MCF 10A (cell line): ENCODE measurements at regions not wholly inside any gene's neighbourhood (a gene's known extent, or its start where the extent isn't known, plus 50 kb on each side); places are given as distances from the start of the nearest gene placed in this dataset.
A peak's percentile ranks its signal among the peaks of the same experiment; 100 is the strongest.

Experiments used
- BruUV-seq: library from RNA; stranded (reverse); fragments of 400-500 nt; replicated peaks from 2 replicates; lab custom pipeline; 2021; lab: Mats Ljungman, UMichigan
- CTCF ChIA-PET: fragments of 300-600 bp; sonication (Branson Sonifier 250); formaldehyde crosslinking; extraction: SDS; loops from one replicate; lab custom pipeline; 2021; ENCODE audit warnings: antibody characterized with exemption, inconsistent platforms; lab: Yijun Ruan, JAX
- POLR2A ChIA-PET: fragments of 300-600, 350-650 bp; sonication (Branson Sonifier 250); formaldehyde crosslinking; extraction: SDS; loops from one replicate; lab custom pipeline; 2020; ENCODE audit warnings: antibody characterized with exemption, inconsistent platforms; lab: Yijun Ruan, JAX
- DNase-seq: peaks from one replicate; pipeline ENCODE4 v3.0.0-alpha.2; 2018; ENCODE audit not compliant: unreplicated experiment
- H3K27ac Mint-ChIP-seq: one replicate; pipeline ENCODE4 v1.8.0; 2022; ENCODE audit warnings: mild to moderate bottlenecking, low read depth, mixed read lengths; ENCODE audit not compliant: unreplicated experiment
- H3K27me3 Mint-ChIP-seq: one replicate; pipeline ENCODE4 v1.8.0; 2022; ENCODE audit warnings: mixed read lengths; ENCODE audit not compliant: insufficient read depth, unreplicated experiment
- H3K36me3 Mint-ChIP-seq: one replicate; pipeline ENCODE4 v1.8.0; 2022; ENCODE audit warnings: mild to moderate bottlenecking, moderate library complexity, mixed read lengths; ENCODE audit not compliant: insufficient read depth, unreplicated experiment
- H3K4me1 Mint-ChIP-seq: one replicate; pipeline ENCODE4 v1.8.0; 2022; ENCODE audit warnings: mixed read lengths; ENCODE audit not compliant: insufficient read depth, unreplicated experiment
- H3K4me3 Mint-ChIP-seq: one replicate; pipeline ENCODE4 v1.8.0; 2022; ENCODE audit warnings: mild to moderate bottlenecking, moderate library complexity, mixed read lengths; ENCODE audit not compliant: unreplicated experiment
- H3K9me3 Mint-ChIP-seq: one replicate; pipeline ENCODE4 v1.8.0; 2022; ENCODE audit warnings: mixed read lengths; ENCODE audit not compliant: unreplicated experiment
- intact Hi-C: fragments of 100-400 bp; cut with micrococcal nuclease; formaldehyde crosslinking; loops from 2 replicates; pipeline ENCODE4 v1.14.1; 2022
- TF ChIP-seq, protein P1 (sequence below): fragments of 200-600 bp; IDR thresholded peaks from one replicate; pipeline ENCODE4 v1.8.0; 2022; ENCODE audit warnings: antibody characterized with exemption, mild to moderate bottlenecking; ENCODE audit not compliant: unreplicated experiment

DNA sequence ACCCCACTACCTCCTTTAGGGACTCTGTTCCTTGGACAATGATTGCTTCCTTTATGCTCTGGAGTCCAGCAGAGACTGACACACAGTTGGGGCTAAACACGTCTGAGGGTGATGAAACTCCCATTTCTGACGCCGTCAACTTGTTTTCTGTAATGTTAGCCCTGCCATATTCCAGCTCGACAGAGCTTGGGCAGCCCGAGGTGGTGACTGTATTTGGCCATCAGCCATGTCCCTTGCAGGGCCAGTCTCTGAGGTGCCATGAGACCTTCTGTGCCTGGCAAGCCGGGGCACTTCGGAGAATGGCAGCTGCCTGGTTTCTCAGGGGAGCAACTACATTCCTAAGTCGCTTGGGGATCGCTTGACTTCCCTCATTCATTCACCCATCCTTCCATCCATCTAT lies 278.9 kb upstream of the TNRC6C start:
- intact Hi-C loops = no loop called here
- no peaks in the 10 kb centered on the region for H3K4me1 Mint-ChIP-seq
- H3K4me3 Mint-ChIP-seq = no peak overlapping the region
- TF ChIP-seq, protein P1, sequence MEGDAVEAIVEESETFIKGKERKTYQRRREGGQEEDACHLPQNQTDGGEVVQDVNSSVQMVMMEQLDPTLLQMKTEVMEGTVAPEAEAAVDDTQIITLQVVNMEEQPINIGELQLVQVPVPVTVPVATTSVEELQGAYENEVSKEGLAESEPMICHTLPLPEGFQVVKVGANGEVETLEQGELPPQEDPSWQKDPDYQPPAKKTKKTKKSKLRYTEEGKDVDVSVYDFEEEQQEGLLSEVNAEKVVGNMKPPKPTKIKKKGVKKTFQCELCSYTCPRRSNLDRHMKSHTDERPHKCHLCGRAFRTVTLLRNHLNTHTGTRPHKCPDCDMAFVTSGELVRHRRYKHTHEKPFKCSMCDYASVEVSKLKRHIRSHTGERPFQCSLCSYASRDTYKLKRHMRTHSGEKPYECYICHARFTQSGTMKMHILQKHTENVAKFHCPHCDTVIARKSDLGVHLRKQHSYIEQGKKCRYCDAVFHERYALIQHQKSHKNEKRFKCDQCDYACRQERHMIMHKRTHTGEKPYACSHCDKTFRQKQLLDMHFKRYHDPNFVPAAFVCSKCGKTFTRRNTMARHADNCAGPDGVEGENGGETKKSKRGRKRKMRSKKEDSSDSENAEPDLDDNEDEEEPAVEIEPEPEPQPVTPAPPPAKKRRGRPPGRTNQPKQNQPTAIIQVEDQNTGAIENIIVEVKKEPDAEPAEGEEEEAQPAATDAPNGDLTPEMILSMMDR = no peak
- H3K27me3 Mint-ChIP-seq = peaks cover 66% of the 10 kb centered on the region
- H3K27ac Mint-ChIP-seq = no peak overlapping the region
- no peaks in the 10 kb centered on the region for H3K36me3 Mint-ChIP-seq
- ChIA-PET CTCF (no interaction called here), POLR2A (no interaction called here)
- no TSS peak for BruUV-seq
- DNase-seq = no peak
- no peaks in the 10 kb centered on the region for H3K9me3 Mint-ChIP-seq

DNA sequence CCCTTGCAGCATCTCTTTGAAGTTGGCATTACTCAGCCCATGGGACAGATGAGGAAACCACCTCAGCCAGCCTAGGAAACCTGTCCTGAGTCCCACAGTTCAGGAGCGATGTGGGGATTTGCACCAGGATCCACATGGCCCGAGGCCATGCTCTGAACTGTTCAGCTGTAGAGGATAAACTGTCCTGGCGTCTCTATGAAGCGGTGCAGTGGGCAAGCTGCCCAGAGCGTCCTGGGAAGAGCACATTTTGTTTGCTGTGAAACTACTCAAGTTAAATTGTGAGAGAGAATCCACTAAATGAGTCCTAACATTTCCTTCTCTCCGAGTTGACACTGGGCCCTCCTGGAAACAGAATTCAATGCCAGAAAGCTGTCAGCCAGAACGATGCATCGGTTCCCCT lies 276.6 kb upstream of the TNRC6C start:
- POLR2A ChIA-PET = interaction anchor here (0.7 kb wide), 1 partner anchor 532 kb away, joined by 3 read pairs; no protein-coding TSS in a partner anchor
- Mint-ChIP-seq H3K9me3 (no peaks in the 10 kb centered on the region), H3K27ac (no peak overlapping the region), H3K36me3 (no peaks in the 10 kb centered on the region), H3K4me1 (no peaks in the 10 kb centered on the region), H3K4me3 (no peak overlapping the region), H3K27me3 (peaks cover 66% of the 10 kb centered on the region)
- CTCF ChIA-PET = interaction anchor here (0.6 to 0.8 kb wide), 2 partner anchors 47 to 108 kb away, joined by 4 read pairs; no protein-coding TSS in a partner anchor
- BruUV-seq = no TSS peak
- intact Hi-C loops = no loop called here
- DNase-seq = peak; percentile 47
- TF ChIP-seq, protein P1 = no peak

DNA sequence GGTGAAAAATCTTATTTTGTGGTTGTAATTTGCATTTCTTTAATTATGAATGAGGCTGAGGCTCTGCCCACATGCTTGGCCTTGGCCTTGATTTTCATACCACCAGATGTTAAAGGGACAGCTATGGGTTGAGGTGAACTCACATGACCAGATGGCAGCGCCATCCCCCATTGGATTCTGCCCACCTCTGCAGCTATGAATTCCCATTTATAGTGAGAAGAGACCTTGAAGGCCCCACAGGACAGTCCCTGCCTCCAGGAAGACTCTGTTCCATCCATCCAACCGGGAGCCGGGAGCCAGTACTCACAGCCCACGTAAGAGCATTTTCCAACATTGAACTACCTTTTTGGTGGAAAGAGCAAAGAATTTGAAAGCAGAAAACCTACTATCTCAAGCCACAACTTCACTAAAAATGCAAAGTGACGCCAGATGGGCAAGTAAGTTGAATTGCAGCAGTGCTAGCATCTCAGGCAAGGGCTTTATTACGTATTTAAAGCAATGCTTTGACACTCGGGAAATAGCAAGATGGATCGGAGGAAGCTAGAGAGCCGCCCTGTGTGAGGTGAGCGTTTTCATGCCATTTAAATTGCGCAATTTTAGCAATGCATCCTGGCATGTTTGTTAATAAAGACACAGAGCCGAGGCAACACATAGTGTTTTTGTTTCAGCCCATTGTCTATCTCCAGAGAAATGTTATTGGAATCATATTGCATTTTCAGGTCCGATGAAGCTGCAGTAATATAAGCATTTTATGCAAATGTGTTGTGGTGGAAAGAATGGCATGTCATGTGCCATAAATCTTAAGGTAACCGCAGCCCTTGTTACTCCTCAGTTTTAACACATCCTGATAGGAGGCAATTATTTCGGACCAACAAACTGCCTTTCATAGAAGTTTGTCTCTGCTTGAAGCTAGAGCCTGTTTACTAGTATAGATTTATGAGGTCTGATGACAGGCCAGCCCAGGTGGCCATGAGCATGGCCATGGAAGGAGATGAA lies 273.4 kb upstream of the TNRC6C start:
- H3K27ac Mint-ChIP-seq = no peak overlapping the region
- no peaks in the 10 kb centered on the region for H3K4me1 Mint-ChIP-seq
- intact Hi-C loops = no loop called here
- H3K4me3 Mint-ChIP-seq = no peak overlapping the region
- TF ChIP-seq, protein P1 = no peak
- POLR2A ChIA-PET = no interaction called here
- no peaks in the 10 kb centered on the region for H3K9me3 Mint-ChIP-seq
- peaks cover 57% of the 10 kb centered on the region for H3K27me3 Mint-ChIP-seq
- BruUV-seq = no TSS peak
- CTCF ChIA-PET = interaction anchor here (0.7 kb wide), 1 partner anchor 80 kb away, joined by 4 read pairs; no protein-coding TSS in a partner anchor
- no peak for DNase-seq
- H3K36me3 Mint-ChIP-seq = no peaks in the 10 kb centered on the region

DNA sequence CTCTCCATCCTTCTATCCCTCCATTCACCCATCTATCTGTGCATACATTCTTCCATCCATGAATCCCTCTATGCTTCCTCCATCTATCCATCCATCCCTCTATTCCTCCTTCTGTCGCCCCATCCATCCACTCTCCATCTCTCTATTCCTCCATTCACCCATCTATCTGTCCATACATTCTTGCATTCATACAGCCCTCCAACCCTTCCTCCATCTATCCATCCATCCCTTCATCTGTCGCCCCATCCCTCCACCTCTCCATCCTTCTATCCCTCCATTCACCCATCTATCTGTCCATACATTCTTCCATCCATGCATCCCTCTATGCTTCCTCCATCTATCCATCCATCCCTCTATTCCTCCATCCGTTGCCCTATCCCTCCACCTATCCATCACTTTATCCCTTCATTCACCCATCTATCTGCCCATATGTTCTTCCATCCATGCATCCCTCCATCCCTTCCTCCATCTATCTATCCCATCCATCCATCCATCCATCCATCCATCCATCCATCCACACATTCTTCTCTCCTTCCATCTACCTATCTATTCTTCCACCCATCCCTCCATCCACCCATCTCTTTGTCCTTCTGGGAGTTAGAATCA lies 272.5 kb upstream of the TNRC6C start:
- Mint-ChIP-seq H3K4me1 (no peaks in the 10 kb centered on the region), H3K27ac (no peak overlapping the region), H3K36me3 (no peaks in the 10 kb centered on the region), H3K9me3 (no peaks in the 10 kb centered on the region), H3K27me3 (peaks cover 49% of the 10 kb centered on the region), H3K4me3 (no peak overlapping the region)
- ChIA-PET POLR2A (no interaction called here), CTCF (no interaction called here)
- intact Hi-C loops = no loop called here
- BruUV-seq = no TSS peak
- TF ChIP-seq, protein P1 = no peak
- no peak for DNase-seq
